ENCODE measurements at regions not wholly inside any gene's neighbourhood (a gene's known extent, or its start where the extent isn't known, plus 50 kb on each side); places are given as distances from the start of the nearest gene placed in this dataset.
"Not testable (repeated sequence)": the region's sequence is repeated elsewhere in the genome, so short reads cannot be mapped to it uniquely, and the experiment has no call there.

DNA sequence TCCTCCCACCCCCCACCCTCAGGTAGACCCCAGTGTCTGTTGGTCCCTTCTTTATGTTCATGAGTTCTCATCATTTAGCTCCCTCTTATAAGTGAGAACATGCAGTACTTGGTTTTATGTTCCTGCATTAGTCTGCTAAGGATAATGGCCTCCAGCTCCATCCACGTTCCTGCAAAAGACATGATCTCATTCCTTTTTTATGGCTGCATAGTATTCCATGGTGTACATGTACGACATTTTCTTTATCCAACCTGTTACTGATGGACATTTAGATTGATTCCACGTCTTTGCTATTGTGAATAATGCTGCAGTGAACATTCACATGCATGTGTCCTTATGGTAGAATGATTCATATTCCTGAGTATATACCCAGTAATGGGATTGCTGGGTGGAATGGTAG lies 87.6 kb upstream of the TBL1X start:
- DNase-seq; H3K36me3 ChIP-seq (ENCODE audit: control insufficient read depth in 3 of 3, insufficient read depth in 2 of 3, low read depth in 1 of 3, low read length in 3 of 3); H3K4me3 ChIP-seq (ENCODE audit: low read depth in 1 of 3, low read length in 3 of 3); H3K4me1 ChIP-seq (ENCODE audit: control insufficient read depth in 3 of 3, insufficient read depth in 2 of 3, low read depth in 1 of 3, low read length in 2 of 3); H3K27ac ChIP-seq (ENCODE audit: low read depth in 1 of 3, low read length in 2 of 3); H3K27me3 ChIP-seq (ENCODE audit: control insufficient read depth in 3 of 3, insufficient read depth in 3 of 3, low read length in 3 of 3); H3K9me3 ChIP-seq (ENCODE audit: control insufficient read depth in 2 of 2, insufficient read depth in 1 of 2, low read depth in 1 of 2, low read length in 1 of 2); FAIRE-seq: not testable (repeated sequence)
- WGBS, 3 donors = 74 to 94% (median 84%) methylated on average over 3 of the region's 3 CpGs

DNA sequence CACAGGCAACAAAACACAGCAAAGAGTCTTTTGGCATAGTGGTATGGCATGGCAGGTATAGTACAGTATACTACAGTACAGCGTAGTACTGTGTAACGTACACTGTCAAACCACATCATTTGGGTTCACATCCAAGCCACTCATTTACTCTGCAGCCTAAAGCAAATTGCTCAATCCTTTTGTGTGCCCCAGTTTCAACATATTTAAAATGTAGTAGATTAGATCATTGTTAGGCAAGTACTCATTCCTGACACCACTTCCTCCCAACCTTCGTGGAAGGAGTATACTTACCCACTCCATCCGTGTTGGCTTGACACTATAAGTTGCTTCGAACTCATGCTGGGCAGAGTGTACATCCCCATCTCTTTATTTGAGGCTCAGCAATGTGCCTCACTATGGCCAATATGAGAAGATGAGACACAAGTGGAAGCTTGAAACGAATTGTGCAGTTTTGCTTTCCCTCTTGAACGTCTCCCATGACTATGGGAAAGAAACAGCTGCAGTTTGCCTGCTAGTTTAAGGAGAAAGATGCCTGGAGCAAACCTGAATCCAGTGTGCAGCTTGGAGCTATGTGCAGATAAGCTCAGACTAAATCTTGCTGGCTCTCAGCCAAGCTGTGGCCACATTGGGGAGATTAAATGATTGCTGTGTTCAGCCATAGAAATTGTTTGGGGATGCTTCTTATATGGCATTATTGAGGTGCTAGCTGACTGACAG lies 85.7 kb upstream of the TBL1X start:
- H3K4me1 ChIP-seq (ENCODE audit: control insufficient read depth in 3 of 3, insufficient read depth in 2 of 3, low read depth in 1 of 3, low read length in 2 of 3) = no peaks in the 10 kb centered on the region
- no peak overlapping the region for H3K27ac ChIP-seq (ENCODE audit: low read depth in 1 of 3, low read length in 2 of 3)
- H3K27me3 ChIP-seq (ENCODE audit: control insufficient read depth in 3 of 3, insufficient read depth in 3 of 3, low read length in 3 of 3) = no peaks in the 10 kb centered on the region
- peak in 1 of 2 donors; percentile 3 for DNase-seq
- H3K4me3 ChIP-seq (ENCODE audit: low read depth in 1 of 3, low read length in 3 of 3) = no peak overlapping the region
- no peak for FAIRE-seq
- H3K9me3 ChIP-seq (ENCODE audit: control insufficient read depth in 2 of 2, insufficient read depth in 1 of 2, low read depth in 1 of 2, low read length in 1 of 2) = peaks cover 0 to 6% of the 10 kb centered on the region in 2 donors
- H3K36me3 ChIP-seq (ENCODE audit: control insufficient read depth in 3 of 3, insufficient read depth in 2 of 3, low read depth in 1 of 3, low read length in 3 of 3) = no peaks in the 10 kb centered on the region
- 63 to 71% (median 64%) methylated on average over 7 of the region's 7 CpGs for WGBS, 3 donors

DNA sequence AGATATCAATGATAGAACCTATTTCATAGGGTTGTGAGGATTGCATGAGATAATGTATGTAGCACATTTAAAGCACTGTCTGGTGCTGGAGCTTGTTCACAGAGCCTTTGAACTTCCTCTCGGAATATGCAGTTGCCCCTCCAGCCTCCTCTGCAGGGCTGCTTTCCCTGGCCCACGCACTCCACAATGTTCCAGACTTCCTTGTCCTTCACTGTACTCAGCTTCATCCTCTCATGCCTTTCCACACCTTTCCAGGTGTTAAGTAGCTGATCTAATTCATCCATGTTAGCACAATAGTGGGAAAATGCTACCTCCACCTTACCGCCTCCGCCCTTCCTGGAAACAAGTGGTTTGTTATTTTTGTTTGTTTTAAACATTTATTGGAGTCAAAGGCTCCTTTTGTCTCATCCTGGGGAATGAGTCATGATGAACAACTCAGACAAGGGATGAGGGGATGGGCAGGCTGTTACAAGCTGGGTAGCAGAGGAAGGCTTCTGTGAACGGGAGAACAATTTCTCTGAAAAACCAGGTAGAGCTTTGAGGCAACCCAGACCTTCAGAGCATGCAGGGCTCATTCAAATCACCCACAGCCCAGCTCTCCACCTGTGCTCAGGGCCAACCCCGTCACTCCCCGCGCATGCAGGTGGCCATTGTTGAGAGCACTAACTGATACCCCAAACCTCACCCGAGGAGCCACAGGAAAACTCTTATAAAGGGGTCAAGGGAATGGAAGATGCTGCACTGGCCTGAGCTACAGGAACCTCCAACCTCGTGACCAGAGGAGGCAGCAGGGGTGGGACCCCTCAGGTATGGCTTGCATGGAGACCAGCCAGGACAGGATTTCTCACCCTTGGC lies 84.9 kb upstream of the TBL1X start:
- no peaks in the 10 kb centered on the region for H3K36me3 ChIP-seq (ENCODE audit: control insufficient read depth in 3 of 3, insufficient read depth in 2 of 3, low read depth in 1 of 3, low read length in 3 of 3)
- FAIRE-seq (no peak), DNase-seq (peak; percentile 24 to 47)
- peaks cover 0 to 6% of the 10 kb centered on the region in 2 donors for H3K9me3 ChIP-seq (ENCODE audit: control insufficient read depth in 2 of 2, insufficient read depth in 1 of 2, low read depth in 1 of 2, low read length in 1 of 2)
- H3K4me3 ChIP-seq (ENCODE audit: low read depth in 1 of 3, low read length in 3 of 3) = no peak overlapping the region
- 16 to 59% (median 49%) methylated on average over 10 of the region's 10 CpGs for WGBS, 3 donors
- no peaks in the 10 kb centered on the region for H3K4me1 ChIP-seq (ENCODE audit: control insufficient read depth in 3 of 3, insufficient read depth in 2 of 3, low read depth in 1 of 3, low read length in 2 of 3)
- no peak overlapping the region for H3K27ac ChIP-seq (ENCODE audit: low read depth in 1 of 3, low read length in 2 of 3)
- no peaks in the 10 kb centered on the region for H3K27me3 ChIP-seq (ENCODE audit: control insufficient read depth in 3 of 3, insufficient read depth in 3 of 3, low read length in 3 of 3)

DNA sequence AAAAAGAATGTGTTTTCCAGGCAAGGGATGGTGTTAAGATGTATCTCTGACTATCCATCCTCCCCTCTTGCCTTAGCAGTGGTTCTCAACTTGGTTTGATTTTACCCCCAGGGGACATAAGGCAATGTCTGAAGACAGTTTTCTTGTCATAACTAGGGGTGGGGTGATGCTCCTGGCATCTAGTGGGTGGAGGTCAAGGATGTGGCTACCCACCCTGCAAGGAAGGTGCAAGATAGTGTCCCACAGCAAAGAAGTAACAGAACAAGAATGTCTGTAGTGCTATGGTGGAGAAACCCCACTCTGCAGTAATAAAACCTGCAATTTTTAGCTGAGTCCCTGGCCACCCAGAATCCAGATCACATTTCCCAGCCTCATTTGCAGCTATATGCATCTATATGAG lies 81.2 kb upstream of the TBL1X start:
- Histone ChIP-seq H3K27me3 (ENCODE audit: control insufficient read depth in 3 of 3, insufficient read depth in 3 of 3, low read length in 3 of 3) (no peaks in the 10 kb centered on the region), H3K9me3 (ENCODE audit: control insufficient read depth in 2 of 2, insufficient read depth in 1 of 2, low read depth in 1 of 2, low read length in 1 of 2) (peaks cover 0 to 2% of the 10 kb centered on the region in 2 donors), H3K27ac (ENCODE audit: low read depth in 1 of 3, low read length in 2 of 3) (no peak overlapping the region), H3K36me3 (ENCODE audit: control insufficient read depth in 3 of 3, insufficient read depth in 2 of 3, low read depth in 1 of 3, low read length in 3 of 3) (no peaks in the 10 kb centered on the region), H3K4me3 (ENCODE audit: low read depth in 1 of 3, low read length in 3 of 3) (no peak overlapping the region), H3K4me1 (ENCODE audit: control insufficient read depth in 3 of 3, insufficient read depth in 2 of 3, low read depth in 1 of 3, low read length in 2 of 3) (no peaks in the 10 kb centered on the region)
- no peak for DNase-seq
- FAIRE-seq = no peak

DNA sequence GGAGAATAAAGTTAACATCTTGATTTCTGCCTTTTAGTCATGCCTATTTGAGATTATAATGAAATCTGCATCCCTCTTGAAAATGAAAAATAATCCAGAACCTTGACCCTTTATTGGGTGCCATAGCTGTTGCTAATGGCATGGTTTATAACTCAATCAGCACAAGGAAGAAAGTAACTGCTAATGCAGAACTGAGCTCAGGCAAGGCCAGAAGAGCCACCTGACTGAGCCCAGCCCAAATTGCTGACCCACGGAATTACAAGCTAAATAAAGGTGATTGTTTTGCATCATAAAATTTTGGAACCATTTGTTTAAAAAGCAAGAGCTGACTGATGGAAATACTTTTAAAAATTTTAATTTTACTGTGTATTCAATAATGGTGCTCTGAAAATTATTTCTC lies 76.4 kb upstream of the TBL1X start:
- peaks cover 0 to 2% of the 10 kb centered on the region in 2 donors for H3K9me3 ChIP-seq (ENCODE audit: control insufficient read depth in 2 of 2, insufficient read depth in 1 of 2, low read depth in 1 of 2, low read length in 1 of 2)
- no peak for DNase-seq
- H3K27ac ChIP-seq (ENCODE audit: low read depth in 1 of 3, low read length in 2 of 3) = no peak overlapping the region
- no peaks in the 10 kb centered on the region for H3K27me3 ChIP-seq (ENCODE audit: control insufficient read depth in 3 of 3, insufficient read depth in 3 of 3, low read length in 3 of 3)
- no peak overlapping the region for H3K4me3 ChIP-seq (ENCODE audit: low read depth in 1 of 3, low read length in 3 of 3)
- no peak for FAIRE-seq
- WGBS, 3 donors = 54 to 87% (median 54%) methylated on average over 1 of the region's 1 CpG
- no peaks in the 10 kb centered on the region for H3K36me3 ChIP-seq (ENCODE audit: control insufficient read depth in 3 of 3, insufficient read depth in 2 of 3, low read depth in 1 of 3, low read length in 3 of 3)
- no peaks in the 10 kb centered on the region for H3K4me1 ChIP-seq (ENCODE audit: control insufficient read depth in 3 of 3, insufficient read depth in 2 of 3, low read depth in 1 of 3, low read length in 2 of 3)

DNA sequence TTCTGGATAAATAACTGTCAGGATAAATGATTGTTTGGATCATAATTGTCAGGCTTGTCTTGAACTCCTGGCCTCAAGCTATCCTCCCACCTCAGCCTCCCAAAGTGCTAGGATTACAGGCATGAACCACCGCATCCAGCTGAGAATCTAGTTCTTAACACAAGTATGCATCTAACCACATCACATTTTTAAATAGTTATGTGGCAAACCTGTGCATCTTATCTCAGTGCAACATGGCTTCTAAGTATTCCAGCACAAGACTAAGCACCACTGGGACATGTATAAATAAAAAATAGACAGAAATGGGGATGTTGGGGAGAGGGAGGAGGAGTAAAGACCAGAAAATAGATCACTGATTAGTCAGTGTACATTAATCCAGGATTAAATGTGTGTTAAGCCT lies 74.7 kb upstream of the TBL1X start:
- H3K36me3 ChIP-seq (ENCODE audit: control insufficient read depth in 3 of 3, insufficient read depth in 2 of 3, low read depth in 1 of 3, low read length in 3 of 3) = no peaks in the 10 kb centered on the region
- H3K9me3 ChIP-seq (ENCODE audit: control insufficient read depth in 2 of 2, insufficient read depth in 1 of 2, low read depth in 1 of 2, low read length in 1 of 2) = peaks cover 0 to 2% of the 10 kb centered on the region in 2 donors
- WGBS, 3 donors = 95 to 100% (median 100%) methylated on average over 1 of the region's 1 CpG
- H3K4me1 ChIP-seq (ENCODE audit: control insufficient read depth in 3 of 3, insufficient read depth in 2 of 3, low read depth in 1 of 3, low read length in 2 of 3) = no peaks in the 10 kb centered on the region
- DNase-seq (no peak), FAIRE-seq (no peak)
- H3K4me3 ChIP-seq (ENCODE audit: low read depth in 1 of 3, low read length in 3 of 3) = no peak overlapping the region
- H3K27me3 ChIP-seq (ENCODE audit: control insufficient read depth in 3 of 3, insufficient read depth in 3 of 3, low read length in 3 of 3) = no peaks in the 10 kb centered on the region
- H3K27ac ChIP-seq (ENCODE audit: low read depth in 1 of 3, low read length in 2 of 3) = no peak overlapping the region

DNA sequence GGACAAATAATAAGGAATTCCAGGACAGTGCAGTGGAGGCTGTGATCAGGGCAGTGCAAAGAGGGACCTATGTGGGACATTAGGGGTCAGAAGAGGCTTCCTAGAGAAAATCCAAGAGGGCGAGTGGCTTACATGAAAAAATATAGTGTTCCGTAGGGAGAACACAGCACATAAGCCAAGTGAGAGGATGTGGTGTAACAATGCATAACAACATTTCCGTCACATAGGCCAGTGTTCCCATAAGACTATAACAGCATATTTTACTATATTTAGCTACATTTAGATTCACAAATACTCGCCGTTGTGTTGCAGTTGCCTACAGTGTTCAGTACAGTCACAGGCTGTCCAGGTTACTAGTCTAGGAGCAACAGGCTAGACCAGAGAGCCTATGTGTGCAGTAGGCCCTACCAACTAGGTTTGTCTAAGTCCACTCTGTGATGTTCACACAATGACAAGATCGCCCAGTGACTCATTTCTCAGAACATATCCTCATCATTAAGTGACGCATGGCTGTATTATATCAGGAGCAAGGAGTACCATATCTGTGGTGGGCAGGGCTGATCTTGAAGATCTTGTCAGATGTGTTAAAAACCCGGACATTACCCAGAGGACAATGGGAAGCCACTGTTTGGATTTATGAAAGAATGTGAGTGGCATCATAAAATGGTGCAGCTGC lies 74.0 kb upstream of the TBL1X start:
- Histone ChIP-seq H3K27ac (ENCODE audit: low read depth in 1 of 3, low read length in 2 of 3) (no peak overlapping the region), H3K27me3 (ENCODE audit: control insufficient read depth in 3 of 3, insufficient read depth in 3 of 3, low read length in 3 of 3) (no peaks in the 10 kb centered on the region), H3K9me3 (ENCODE audit: control insufficient read depth in 2 of 2, insufficient read depth in 1 of 2, low read depth in 1 of 2, low read length in 1 of 2) (peaks cover 0 to 2% of the 10 kb centered on the region in 2 donors), H3K36me3 (ENCODE audit: control insufficient read depth in 3 of 3, insufficient read depth in 2 of 3, low read depth in 1 of 3, low read length in 3 of 3) (no peaks in the 10 kb centered on the region), H3K4me1 (ENCODE audit: control insufficient read depth in 3 of 3, insufficient read depth in 2 of 3, low read depth in 1 of 3, low read length in 2 of 3) (no peaks in the 10 kb centered on the region), H3K4me3 (ENCODE audit: low read depth in 1 of 3, low read length in 3 of 3) (no peak overlapping the region)
- no peak for DNase-seq
- 84 to 87% (median 85%) methylated on average over 8 of the region's 8 CpGs for WGBS, 3 donors
- no peak for FAIRE-seq

DNA sequence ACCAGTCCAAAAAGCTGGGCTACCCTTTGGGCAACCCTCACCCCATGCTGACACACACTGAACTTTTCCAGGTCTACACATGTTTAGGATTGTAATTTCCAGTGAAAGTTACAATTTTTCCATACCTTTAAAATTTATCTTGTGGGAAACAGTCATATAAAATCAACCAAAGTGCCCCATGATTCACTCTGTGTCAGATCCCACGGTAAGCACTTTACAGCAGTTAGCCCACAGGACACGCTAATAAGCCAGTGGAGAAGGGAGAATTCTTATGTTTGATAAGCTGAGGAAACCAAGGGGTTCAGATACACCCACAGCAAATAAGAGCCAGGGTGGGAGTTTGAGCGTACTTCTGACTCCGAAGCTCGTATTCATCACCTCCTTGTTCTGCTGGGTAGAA lies 72.4 kb upstream of the TBL1X start:
- H3K27ac ChIP-seq (ENCODE audit: low read depth in 1 of 3, low read length in 2 of 3) = no peak overlapping the region
- peaks cover 0 to 2% of the 10 kb centered on the region in 2 donors for H3K9me3 ChIP-seq (ENCODE audit: control insufficient read depth in 2 of 2, insufficient read depth in 1 of 2, low read depth in 1 of 2, low read length in 1 of 2)
- FAIRE-seq = no peak
- no peaks in the 10 kb centered on the region for H3K4me1 ChIP-seq (ENCODE audit: control insufficient read depth in 3 of 3, insufficient read depth in 2 of 3, low read depth in 1 of 3, low read length in 2 of 3)
- no peak overlapping the region for H3K4me3 ChIP-seq (ENCODE audit: low read depth in 1 of 3, low read length in 3 of 3)
- H3K27me3 ChIP-seq (ENCODE audit: control insufficient read depth in 3 of 3, insufficient read depth in 3 of 3, low read length in 3 of 3) = no peaks in the 10 kb centered on the region
- no peak for DNase-seq
- 84 to 92% (median 91%) methylated on average over 5 of the region's 5 CpGs for WGBS, 3 donors
- no peaks in the 10 kb centered on the region for H3K36me3 ChIP-seq (ENCODE audit: control insufficient read depth in 3 of 3, insufficient read depth in 2 of 3, low read depth in 1 of 3, low read length in 3 of 3)

All from small intestine (tissue), 7 donors.